GM21381 (cell line): ENCODE measurements at regions not wholly inside any gene's neighbourhood (a gene's known extent, or its start where the extent isn't known, plus 50 kb on each side); places are given as distances from the start of the nearest gene placed in this dataset.

Experiments
- ATAC-seq: cut with Tn5 transposase; IDR thresholded peaks from one replicate; pipeline ENCODE4 v1.9.1; 2021; ENCODE audit warnings: mild to moderate bottlenecking, moderate library complexity; ENCODE audit not compliant: unreplicated experiment

GRCh38 chr4:18369561-18369960, 348.0 kb upstream of the LCORL start:
- ATAC-seq: no peak

DNA sequence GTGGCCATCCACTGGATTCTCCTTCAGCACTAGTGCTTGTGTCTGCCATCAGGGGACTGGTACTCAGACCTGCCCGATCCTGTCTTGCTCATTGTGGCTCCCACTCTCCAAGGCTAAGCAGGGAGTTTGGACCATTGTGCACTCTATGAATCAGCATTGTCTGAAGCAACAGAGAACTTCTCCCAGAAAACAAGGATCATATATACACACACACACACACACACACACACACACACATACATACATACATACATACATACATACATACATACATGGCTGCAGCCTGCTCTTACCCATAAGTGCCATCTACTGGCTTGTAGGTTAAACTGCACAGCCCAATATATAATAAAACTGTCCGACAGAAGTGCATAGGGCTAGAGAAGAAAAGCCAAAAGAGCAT, 345.3 kb upstream of the LCORL start:
- peak; percentile 84 for ATAC-seq

GRCh38 chr4:18366136-18366535, 344.6 kb upstream of the LCORL start:
- no peak for ATAC-seq

GRCh38 chr4:18343581-18343980, 322.0 kb upstream of the LCORL start:
- no peak for ATAC-seq

DNA sequence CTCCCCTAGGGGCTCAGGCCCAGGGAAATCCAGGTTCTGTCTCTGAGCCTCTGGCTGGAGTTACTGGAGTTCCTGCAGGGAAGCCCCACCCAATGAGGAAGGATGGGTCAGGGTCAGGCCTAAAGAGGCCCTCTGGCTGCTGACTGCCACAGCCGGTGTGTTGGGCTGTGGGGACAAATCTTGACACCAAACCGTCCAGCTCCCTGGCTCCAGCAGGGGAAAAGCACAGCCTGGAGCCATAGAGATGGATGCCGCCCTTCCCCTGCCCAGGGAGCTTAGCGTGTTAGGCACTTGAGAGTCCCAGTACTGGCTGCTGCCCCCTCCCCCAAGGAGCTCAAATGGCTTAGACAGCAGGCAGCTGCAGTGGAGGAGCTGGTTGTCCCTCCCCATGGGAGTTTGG, 321.3 kb upstream of the LCORL start:
- no peak for ATAC-seq

DNA sequence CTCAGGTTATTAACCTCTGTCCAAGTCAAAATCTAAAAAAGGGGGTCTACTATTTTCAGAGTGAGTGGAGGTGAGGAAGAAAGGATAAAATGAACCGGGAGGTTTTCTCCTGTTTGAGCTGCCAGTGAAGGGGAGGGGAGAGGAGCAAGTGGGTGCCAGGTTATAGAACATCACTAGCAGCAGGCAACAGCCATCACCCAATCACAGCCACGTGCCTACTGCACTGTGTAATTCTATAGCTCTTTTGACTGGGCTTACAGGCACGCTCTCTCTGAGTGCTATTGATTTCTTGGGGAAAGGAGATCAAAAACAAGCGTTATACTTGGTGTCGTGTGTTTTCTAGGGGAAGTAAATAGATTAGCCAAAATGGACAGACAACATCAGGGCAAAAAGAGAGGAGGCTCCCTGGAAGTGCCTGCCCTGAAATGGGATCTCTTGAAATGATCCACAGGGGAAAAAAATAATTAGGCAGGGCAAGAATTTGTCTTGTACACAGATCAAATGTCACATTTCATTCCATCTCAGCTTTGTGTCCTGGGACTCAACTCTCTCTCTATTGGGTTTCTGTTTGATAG, 300.5 kb upstream of the LCORL start:
- no peak for ATAC-seq

DNA sequence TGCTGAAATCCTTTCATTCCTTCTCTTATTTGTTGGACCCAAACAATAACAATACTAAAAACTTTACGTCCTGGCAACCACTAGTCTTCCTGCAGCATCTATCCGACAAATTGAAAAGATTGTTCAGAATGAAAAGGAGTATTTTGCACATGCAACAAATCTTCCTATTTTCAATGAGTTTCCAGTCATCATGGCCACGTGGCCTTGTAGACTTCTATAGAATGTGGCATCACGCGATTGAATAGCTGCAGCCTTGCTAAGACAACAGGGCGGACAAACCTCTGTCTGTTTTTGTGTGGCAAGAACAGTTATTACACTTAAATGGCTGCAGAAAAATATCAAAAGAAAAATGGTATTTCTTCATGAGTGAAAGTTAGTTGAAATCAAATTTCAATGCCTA, 297.9 kb upstream of the LCORL start:
- no peak for ATAC-seq

DNA sequence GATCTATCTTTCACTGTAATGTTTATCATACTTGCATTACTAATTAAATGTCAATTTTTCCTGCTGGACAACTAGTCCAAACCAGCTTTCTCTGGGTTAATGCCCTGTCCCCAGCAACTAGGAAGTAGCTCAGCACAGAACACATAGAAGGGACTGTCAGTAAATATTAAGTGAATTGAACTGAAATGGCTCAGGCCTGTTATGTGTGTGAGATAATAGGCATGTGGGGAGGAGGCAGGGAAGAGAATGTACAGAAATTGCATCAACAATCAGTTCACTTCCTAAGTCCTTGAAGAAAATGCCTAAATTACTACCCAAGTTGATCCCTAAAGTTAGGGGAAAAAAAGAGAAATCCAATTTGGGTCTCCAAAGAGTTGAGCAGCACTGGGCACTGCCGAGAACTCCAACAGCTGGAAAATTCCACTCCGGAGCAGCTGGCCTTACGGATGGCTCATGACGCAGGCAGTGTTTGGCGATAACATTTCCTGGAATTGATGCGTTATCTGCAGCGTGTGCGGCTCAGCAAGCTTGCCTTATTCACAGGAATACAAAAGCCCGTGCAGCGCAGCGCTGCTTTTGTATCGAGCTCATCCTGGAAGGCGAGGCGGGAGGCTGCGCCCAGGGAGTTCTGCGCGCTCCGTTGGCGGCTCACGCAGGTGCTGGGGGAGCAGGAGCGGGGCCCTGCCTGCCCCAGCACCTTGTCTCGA, 297.3 kb upstream of the LCORL start:
- no peak for ATAC-seq

- ATAC-seq: no peak
These were observed 293.2 kb upstream of the LCORL start for GRCh38 chr4:18314731-18315130.

- no peak for ATAC-seq
These were observed 276.1 kb upstream of the LCORL start for GRCh38 chr4:18297684-18298083.

DNA sequence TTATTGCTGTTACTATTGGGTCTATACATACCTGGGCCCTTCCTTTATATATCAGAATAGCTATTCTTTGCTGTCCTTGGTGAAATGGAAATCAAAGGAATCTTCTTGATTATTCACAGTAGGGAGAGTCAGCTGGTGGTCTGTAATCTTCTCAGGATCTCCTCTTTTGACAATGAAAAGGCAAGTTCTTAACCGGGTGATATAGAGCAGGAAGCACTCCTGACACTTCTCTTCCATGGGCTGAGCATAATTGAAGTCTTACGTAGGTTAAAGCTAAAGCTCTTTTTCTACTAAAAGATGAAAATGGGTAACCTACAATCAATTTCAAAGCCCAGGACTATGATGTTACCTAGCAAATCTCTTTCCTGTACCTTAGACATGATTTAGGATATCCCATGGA, 274.9 kb upstream of the LCORL start:
- ATAC-seq: no peak

GRCh38 chr4:18294846-18295245, 273.3 kb upstream of the LCORL start:
- no peak for ATAC-seq

DNA sequence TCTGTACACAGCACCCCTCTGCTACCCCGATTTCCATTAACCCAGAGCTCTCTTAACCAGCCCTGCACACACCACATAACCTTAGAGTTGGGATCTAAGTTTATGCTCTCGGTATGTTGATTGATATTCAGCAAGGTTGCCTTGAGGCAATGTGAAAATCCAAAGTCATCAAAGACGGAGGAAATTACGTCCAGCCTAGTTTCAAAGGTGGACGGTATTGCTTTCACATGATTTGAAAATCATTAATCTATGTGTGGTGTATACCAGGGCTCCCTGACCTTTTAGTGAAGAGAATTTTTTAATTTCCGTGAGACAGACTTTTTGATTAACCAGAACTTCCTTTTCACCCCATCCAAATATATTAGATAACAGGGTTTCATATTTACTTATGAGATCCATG, 272.5 kb upstream of the LCORL start:
- no peak for ATAC-seq

DNA sequence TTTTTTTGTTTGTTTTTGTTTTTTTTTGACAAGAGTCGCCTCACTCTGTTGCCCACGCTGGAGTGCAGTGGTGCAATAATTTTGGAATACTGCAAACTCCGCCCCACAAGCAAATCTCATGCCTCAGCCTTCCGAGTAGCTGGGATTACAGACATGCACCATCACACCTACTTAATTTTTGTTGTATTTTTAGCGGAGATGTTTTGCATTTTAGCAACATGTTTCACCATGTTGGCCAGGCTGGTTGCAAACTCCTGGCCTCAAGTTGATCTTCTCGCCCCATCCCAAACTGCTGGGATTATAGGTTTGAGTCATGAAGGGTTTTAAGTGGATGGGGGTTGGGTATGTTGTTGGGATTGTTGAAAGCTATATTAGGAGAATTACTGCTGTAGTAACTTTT, 270.9 kb upstream of the LCORL start:
- ATAC-seq: no peak

GRCh38 chr4:18291981-18292380, 270.4 kb upstream of the LCORL start:
- no peak for ATAC-seq

DNA sequence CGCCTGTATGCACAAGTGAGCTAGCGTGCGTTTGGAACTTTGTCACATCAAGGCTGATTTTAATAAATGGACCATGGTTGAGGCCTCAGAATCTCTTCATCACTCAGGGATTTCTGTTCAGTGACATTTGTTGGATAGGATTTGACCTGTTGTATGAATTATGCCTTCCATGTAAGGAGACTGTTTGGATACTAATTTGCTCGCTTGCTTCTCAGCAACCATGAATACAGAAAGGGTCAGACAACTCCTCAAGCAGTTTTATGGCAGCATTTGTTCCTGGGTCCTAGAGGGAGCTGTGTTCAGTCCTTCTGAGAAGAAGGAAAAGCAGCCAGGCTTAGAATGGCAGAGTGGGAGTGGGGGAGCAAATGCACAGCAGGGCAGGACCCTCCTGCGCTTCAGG, 269.7 kb upstream of the LCORL start:
- ATAC-seq: no peak

DNA sequence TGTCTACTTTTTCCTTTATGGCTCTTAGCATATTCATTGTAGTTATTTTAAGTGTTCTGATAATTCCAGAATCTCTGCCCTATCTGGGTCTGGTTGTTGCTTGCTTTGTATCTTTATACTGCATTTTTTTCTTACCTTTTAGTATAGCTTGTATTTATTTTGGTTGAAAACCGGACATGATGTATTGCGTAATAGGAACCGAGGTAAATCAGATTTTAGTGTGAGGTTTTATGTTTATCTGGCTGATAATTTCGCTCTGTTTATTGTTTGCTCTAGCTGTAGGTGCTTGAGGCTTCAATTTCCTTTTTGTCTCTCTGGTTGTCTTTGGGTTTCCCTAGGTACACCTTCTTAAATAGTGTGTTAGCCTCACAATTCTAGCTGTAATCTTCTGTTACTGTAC, 263.8 kb upstream of the LCORL start:
- ATAC-seq: no peak

DNA sequence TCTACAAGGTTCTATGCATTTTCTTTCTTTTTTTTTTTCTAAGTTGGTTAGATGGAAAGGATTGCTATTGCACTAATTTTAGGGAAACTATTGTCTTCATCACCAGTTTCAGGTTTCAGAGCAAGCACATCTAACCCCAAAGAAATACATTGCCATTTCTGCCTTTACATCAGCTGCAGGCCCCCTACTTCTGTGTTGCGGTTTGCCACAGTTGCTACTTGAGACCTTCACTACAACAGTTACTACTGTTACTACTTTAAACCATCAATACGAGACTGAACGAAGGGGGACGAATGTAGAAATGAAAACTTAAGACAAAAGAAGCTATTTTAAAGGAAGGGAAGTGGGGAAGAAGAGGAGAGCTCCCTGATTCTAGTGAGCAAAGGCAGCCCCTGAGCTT, 256.7 kb upstream of the LCORL start:
- ATAC-seq: no peak

GRCh38 chr4:18262832-18263231, 241.3 kb upstream of the LCORL start:
- no peak for ATAC-seq

DNA sequence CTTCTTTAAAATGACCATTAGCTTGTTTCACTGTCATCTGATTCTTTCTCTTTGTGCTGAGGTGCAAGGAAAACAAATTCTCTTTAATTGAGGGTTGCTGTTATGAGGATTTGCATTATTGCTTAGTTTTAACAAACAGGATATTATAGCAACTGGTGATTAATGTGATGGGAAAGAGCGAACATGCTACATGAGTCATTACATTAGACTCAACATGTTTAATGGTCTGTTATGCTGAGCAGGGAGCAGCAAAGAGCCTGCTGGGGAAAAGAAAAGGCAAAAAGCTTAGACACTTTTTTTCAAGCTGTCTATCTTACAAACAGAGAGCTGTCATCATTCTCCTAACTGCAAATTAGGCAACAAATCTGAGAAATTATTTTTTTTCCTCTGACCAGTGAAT, 230.5 kb upstream of the LCORL start:
- no peak for ATAC-seq

DNA sequence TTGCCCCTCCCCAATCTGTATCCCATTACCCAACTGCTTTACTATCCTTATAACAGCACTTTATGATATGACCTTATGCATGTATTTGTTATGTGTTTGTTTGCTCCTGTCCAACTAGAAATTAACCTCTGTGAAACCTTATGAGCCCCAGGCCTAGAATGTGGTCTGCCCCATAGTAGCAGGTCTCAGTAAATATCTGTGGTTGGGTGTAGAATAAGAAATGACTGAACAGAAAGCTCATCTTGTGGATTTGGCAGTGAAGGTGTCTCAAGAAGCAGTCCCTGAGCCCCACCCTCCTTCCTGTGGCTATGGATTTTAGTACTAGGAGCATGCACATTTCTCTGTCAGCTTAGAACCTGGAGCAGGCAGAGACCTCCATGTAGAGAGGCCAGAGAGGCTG, 229.0 kb upstream of the LCORL start:
- ATAC-seq: no peak

- ATAC-seq: no peak
These were observed 227.1 kb upstream of the LCORL start for GRCh38 chr4:18248611-18249010.

GRCh38 chr4:18247189-18247588, 225.6 kb upstream of the LCORL start:
- no peak for ATAC-seq
